HG02571 (cell line): ENCODE measurements at regions not wholly inside any gene's neighbourhood (a gene's known extent, or its start where the extent isn't known, plus 50 kb on each side); places are given as distances from the start of the nearest gene placed in this dataset.
"Not testable (repeated sequence)": the region's sequence is repeated elsewhere in the genome, so short reads cannot be mapped to it uniquely, and the experiment has no call there.

Experiments used
- ATAC-seq: cut with Tn5 transposase; IDR thresholded peaks from one replicate; pipeline ENCODE4 v1.9.1; 2021; ENCODE audit warnings: mild to moderate bottlenecking, moderate library complexity; ENCODE audit not compliant: unreplicated experiment

DNA sequence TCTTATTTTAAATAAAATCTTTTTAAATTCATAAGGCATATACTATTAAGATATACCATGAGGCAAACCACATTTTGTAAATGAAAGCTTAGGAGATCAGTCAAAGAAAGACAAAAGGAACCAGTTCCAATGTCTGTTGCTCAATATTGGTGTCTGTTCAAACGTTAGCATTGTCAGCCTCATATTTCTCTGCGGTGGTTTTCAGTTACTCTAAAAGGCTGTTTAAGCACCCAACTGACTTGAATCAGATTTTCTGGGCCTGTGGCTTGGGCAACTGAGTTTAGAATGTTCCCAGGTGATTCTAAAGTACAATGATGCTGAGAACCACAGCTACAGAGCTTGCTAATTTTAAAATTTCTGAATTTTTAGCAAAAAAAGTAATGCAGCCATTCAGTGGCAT, 166.3 kb upstream of the KIF2A start:
- ATAC-seq: no peak

- ATAC-seq: no peak
Measured at GRCh38 chr5:62142351-62142750, 163.7 kb upstream of the KIF2A start.

GRCh38 chr5:62143268-62144229, 162.5 kb upstream of the KIF2A start:
- ATAC-seq: no peak

DNA sequence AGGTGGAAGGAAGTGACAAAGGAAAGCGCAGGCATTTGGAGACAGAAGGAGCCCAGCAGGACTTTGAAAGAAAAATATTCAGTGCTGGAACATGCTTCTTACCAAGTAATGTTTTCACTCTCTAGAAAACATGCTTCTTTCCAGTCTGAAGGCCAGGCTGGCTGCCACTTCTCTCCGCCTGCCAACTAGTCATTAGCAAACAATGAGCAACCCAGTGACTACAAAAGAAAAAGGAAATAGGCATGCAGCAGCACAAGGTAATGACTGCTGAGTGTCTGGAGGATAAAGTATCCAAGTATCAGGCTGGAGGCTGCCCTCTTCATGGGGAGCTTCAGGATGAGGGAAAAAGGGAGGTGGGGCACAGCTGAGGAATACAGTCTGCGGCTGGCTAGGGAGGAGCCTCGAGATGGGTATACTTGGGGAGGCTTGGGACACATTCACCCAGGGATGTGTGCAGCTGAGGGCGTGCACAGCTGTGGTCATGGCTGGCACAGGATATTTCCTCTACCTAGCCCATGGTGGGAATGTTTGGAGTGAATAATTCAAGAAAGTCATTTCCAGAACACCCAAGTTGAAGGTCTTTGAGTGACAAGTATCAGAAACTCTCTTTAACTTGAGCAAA, 161.5 kb upstream of the KIF2A start:
- ATAC-seq: no peak

DNA sequence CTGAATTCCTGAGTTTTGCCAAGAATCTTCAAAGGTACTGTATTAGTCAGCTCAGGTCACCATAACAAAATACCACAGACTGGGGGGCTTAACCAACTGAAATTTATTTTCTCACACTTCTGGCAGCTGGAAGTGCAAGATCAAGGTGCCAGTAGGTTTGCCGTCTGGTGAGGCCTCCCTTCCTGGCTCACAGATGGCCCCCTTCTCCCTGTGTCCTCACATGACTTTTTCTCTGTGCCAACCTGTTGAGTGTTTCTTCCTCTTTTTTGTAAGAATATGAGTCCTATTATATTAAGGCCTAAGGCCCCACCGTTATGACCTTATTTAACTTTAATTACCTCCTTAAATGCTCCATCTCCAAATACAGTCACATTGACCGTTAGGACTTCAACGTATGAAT, 156.1 kb upstream of the KIF2A start:
- no peak for ATAC-seq

DNA sequence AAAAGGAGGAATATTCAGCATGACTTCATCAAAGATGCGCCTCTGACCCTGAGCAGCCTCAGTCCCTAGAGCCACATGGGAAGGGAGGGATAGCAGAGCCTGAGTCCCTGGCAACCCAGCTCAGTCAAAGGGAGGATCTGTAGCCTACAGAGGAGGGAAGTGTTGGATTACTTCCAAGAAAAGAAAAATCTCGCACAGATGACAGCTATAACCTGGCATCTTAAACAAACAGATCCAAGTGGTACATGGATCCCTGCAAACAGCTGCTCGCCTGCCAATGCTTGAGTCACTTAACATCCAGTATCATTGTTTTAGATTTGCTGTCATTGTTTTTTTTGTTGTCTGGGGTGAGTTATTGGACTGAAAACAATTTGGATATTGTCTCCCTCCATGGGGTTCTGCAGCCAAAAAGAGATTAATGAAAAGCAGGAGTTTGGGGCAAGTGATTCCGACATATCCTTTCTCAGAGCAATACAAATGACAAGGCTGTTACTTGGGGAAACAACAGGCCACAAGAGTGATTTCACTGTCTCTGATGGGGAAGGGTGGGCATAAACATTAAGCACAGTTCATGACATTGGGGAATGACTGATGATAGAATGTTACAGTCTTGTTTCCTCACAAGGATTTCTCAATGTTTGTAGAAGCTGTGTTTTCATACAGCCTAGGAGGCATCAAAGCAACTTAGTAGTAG, 153.5 kb upstream of the KIF2A start:
- no peak for ATAC-seq

DNA sequence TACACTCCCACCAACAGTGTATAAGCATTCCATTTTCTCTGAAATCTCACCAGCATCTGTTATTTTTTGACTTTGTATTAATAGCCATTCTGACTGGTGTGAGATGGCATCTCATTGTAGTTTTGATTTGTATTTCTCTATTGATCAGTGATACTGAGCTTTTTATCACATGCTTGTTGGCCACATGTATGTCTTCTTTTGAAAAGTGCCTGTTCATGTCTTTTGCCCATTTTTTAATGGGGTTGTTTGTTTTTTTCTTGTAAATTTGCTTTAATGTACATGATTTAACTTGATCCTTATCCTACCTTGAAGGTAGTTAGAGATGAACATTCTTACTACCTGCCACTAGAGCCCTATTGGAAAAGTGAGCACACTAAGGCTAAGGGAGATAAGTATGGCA, 151.2 kb upstream of the KIF2A start:
- no peak for ATAC-seq

GRCh38 chr5:62155988-62156387, 150.0 kb upstream of the KIF2A start:
- no peak for ATAC-seq

DNA sequence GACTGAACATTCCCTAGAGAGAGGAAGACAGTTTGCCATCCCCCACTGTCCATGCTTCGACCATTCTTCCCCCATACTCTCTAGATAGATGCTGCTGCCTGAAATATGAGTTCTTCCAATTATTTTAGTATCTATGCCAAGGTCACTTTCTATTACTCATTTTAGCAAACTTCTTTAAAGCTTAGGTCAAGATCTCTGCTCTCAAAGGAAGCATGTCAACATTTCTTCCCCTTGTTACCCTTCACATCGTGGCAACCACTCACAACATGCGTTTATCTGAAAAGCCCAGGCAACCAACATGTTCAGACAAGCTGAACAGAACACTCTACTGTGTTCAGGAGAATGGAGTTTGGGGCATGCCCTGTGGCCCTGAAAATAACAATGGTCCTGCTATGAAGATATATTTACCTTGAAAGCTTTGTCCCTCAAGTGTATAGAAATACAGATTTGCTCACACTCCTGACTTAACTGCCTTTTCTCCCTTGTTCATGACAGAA, 138.4 kb upstream of the KIF2A start:
- no peak for ATAC-seq

DNA sequence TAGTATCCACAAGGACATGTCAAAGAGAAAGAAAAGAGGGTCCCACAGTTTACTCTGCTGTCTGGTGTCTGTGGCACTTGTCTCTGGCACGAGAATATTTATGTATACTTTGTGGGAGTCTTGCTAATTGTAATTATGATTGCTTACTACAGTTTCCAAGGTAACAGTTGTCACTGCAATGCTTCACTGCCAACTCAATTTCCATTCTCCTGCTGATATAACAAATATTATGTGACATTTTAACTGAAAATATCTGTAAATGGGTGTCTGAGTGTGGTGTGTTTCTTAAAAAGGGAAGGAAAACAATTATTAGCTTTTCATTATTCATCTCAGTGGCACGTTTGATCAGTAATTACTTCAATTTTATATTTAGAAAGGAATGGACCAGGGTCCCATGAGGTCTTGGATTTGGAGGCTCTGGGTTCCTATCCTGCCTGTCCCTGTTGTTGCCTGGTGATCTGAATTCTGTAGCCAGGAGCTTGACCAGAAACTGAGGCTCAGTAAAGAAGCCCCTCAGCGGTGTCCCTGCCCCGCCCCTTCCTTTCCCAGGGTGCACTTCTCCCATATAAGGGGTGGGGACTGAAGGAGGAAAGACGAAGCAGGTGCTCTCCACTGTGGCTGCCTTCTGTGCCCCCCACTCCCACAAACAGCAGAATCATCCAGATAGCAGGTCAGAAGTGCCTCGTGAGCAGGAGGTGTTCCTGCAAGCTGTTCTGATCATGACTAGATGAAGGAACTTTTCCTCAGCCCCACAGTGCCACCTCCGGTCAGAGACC, 137.3 kb upstream of the KIF2A start:
- ATAC-seq: no peak

DNA sequence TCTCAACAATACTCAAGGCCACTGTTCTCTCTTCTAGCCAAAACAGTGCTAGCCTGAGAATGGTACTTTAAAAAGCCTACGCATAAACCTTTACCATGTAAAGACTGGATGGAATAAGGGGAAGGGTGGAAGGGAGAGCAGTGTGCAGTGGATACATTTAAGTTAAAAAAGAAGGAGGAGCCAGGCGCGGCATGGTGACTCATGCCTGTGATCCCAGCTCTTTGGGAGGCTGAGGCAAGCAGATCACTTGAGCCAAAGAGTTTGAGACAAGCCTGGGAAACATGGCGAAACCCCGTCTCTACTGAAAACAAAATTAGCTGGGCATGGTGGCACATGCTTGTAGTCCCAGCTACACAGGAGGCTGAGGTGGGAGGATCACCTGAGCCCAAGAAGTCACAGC, 127.7 kb upstream of the KIF2A start:
- ATAC-seq: no peak

DNA sequence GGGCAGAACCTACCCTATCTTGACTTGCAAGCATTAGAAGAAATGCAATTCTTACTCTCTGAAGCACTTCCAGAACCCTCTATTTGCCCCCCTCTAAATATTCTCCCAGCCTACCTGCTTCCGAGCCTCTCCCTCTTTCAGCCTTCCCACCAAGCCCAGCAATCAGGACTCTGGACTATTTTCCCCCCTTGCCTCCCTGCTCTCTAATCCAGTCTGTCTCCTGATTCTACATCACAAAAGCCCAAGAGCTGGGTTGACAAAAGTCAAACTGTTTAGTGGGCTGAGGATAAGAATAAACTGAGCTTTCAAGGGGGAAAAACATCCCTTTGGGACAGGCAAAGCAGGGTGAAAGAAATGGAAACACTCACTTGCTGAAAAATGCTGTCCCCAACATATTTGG, 123.2 kb upstream of the KIF2A start:
- no peak for ATAC-seq

DNA sequence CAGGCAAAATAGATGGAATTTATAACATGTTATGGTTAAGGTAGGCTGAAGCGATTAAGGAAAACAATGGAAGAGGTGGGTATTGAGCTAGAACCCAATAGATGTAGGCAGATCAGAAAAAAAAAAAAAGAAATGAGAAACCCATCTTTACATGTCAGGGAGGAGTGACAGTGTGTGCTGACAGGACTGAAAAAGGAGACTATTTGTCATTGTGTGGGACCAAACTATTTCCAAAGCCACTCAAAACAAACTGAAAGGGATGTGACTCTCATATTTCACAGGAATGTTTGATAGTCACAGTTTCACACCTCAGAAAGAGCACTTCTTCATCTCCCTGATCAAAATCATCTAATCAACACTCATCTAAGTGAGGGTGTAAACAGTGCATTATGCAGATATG, 122.3 kb upstream of the KIF2A start:
- no peak for ATAC-seq

- no peak for ATAC-seq
Measured at GRCh38 chr5:62184444-62184843, 121.6 kb upstream of the KIF2A start.

GRCh38 chr5:62190173-62190572, 115.8 kb upstream of the KIF2A start:
- no peak for ATAC-seq

GRCh38 chr5:62190931-62191330, 115.1 kb upstream of the KIF2A start:
- no peak for ATAC-seq

DNA sequence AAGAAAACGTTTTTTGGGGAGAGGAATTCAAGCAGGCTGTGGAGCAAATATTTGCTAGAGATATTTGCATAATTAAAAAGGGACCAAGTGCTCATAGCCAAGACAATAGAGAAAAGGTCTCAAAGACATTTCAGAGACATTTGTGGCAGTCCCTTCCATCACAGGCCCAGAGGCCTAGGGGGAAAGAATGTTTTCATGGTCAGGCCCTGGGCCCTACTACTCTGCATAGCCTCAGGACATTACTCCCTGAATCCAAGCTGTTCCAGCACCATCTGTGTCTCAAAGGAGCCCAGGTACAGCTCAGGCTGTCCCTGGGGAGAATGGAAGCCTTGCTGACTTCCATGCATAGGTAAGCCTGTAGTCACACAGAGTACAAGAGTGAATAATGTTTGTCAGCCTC, 113.0 kb upstream of the KIF2A start:
- ATAC-seq: no peak

DNA sequence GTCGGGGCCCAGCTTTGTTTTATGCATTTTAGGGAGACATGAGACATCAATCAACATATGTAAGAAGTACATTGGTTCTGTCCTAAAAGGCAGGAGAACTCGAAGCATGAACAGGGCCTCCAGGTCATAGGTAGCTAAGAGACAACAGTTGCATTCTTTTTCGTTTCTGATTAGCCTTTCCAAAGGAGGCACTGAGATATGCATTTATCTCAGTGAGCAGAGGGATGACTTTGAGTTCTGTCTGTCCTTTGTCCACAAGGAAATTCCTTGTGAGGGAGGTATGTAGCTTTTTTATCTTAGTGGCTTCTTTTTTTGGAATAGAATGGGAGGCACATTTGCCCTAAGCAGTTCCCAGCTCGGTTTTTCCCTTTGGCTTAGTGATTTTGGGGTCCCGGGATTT, 109.5 kb upstream of the KIF2A start:
- ATAC-seq: not testable (repeated sequence)

GRCh38 chr5:62197697-62198096, 108.3 kb upstream of the KIF2A start:
- ATAC-seq: no peak

- no peak for ATAC-seq
Measured at GRCh38 chr5:62198421-62198820, 107.6 kb upstream of the KIF2A start.
